Thoracic aorta (tissue), 2 donors: ENCODE measurements at regions not wholly inside any gene's neighbourhood (a gene's known extent, or its start where the extent isn't known, plus 50 kb on each side); places are given as distances from the start of the nearest gene placed in this dataset.

ENCODE experiments used
- ATAC-seq: fragments of 150-250 bp; one replicate; pipeline ENCODE4 v1.8.0; 2017; ENCODE audit warnings: low read depth; ENCODE audit not compliant: insufficient number of reproducible peaks, low FRiP score
- DNase-seq: peaks from one replicate; pipeline ENCODE4 v3.0.0-alpha.2; 2020; ENCODE audit warnings: low spot score
- H3K27ac ChIP-seq, 2 donors: fragments of 200-600 bp; sonication (generic); 1 replicate in 1 of 2; 2 replicates in 1 of 2; pipeline ENCODE4 v1.5.1; 2016; ENCODE audit warnings: mild to moderate bottlenecking in 2 of 2, moderate library complexity in 2 of 2
- H3K27me3 ChIP-seq: fragments of 200-600 bp; sonication (generic); replicated peaks from 2 replicates; pipeline ENCODE4 v1.6.0; 2016; ENCODE audit warnings: mild to moderate bottlenecking; ENCODE audit not compliant: insufficient read depth
- H3K36me3 ChIP-seq: fragments of 200-600 bp; sonication (generic); one replicate; pipeline ENCODE4 v1.5.1; 2016
- H3K4me1 ChIP-seq, 2 donors: fragments of 200-600 bp; sonication (generic); 1 replicate in 1 of 2; 2 replicates in 1 of 2; pipeline versions ENCODE4 v1.5.1 to v1.6.0; 2016; ENCODE audit warnings: low read depth in 2 of 2, mild to moderate bottlenecking in 1 of 2; ENCODE audit not compliant: control insufficient read depth in 1 of 2
- H3K4me3 ChIP-seq: fragments of 200-600 bp; sonication (generic); 2 replicates; pipeline ENCODE4 v1.5.1; 2016; ENCODE audit warnings: mild to moderate bottlenecking
- H3K9me3 ChIP-seq: fragments of 200-600 bp; sonication (generic); 2 replicates; pipeline ENCODE4 v1.5.1; 2016
- TF ChIP-seq, protein P1 (sequence below): fragments of 200-600 bp; sonication (generic); IDR thresholded peaks from one replicate; pipeline ENCODE4 v1.5.1; 2019; ENCODE audit warnings: antibody characterized with exemption

DNA sequence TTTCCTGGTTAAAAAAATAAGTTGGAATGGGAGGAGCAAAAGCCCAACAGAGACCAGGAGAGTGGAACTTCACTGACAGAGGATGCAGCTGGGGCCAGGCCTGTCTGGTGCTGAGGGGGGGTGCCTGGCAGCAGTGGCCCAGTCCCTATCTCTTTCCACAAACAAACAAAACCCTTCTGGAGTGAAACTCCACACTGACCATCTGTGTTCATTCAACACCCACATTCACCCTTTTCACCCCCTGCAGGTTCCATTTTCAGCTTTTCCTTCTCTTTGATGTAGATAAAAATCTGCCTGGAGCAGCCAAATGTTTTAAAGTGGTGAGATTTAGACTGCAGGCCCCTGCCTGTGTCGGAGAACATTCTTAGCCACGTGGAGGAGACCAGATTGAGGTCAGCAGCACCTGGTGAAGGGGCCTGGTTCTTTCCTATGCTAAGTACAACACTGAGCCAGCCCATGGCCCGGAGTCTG lies 161.4 kb upstream of the CDH11 start:
- TF ChIP-seq, protein P1, sequence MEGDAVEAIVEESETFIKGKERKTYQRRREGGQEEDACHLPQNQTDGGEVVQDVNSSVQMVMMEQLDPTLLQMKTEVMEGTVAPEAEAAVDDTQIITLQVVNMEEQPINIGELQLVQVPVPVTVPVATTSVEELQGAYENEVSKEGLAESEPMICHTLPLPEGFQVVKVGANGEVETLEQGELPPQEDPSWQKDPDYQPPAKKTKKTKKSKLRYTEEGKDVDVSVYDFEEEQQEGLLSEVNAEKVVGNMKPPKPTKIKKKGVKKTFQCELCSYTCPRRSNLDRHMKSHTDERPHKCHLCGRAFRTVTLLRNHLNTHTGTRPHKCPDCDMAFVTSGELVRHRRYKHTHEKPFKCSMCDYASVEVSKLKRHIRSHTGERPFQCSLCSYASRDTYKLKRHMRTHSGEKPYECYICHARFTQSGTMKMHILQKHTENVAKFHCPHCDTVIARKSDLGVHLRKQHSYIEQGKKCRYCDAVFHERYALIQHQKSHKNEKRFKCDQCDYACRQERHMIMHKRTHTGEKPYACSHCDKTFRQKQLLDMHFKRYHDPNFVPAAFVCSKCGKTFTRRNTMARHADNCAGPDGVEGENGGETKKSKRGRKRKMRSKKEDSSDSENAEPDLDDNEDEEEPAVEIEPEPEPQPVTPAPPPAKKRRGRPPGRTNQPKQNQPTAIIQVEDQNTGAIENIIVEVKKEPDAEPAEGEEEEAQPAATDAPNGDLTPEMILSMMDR, result no peak
- DNase-seq, result no peak
- H3K4me1 ChIP-seq, result peaks cover 0 to 11% of the 10 kb centered on the region in 2 donors
- no peaks in the 10 kb centered on the region for H3K36me3 ChIP-seq
- no peaks in the 10 kb centered on the region for H3K27me3 ChIP-seq
- H3K27ac ChIP-seq, result no peak overlapping the region
- ATAC-seq, result no peak
- H3K9me3 ChIP-seq, result no peaks in the 10 kb centered on the region
- H3K4me3 ChIP-seq, result no peak overlapping the region

DNA sequence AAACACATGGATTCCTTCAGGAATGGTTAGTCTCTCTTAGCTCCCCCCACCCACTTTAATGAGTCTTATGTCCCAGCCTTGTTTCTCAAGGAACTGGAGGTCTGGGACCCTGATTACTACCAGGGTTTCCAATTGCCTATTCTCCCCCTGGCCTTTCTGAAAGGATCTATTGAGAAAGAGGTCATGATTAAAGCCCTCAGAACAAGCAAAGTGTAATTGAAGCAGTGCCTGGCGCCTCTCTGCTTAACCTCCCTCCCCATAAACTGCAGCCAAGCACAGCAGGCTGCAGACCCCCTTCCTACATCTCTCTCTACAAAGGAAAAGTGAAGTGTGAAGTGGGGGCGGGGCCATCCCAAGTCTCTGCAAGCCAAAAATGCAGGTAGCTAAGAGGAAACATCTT lies 159.7 kb upstream of the CDH11 start:
- ATAC-seq, result no peak
- TF ChIP-seq, protein P1, result no peak
- Histone ChIP-seq H3K4me1 (peaks cover 0 to 11% of the 10 kb centered on the region in 2 donors), H3K36me3 (no peaks in the 10 kb centered on the region), H3K27ac (no peak overlapping the region), H3K4me3 (no peak overlapping the region), H3K9me3 (no peaks in the 10 kb centered on the region), H3K27me3 (no peaks in the 10 kb centered on the region)
- no peak for DNase-seq

DNA sequence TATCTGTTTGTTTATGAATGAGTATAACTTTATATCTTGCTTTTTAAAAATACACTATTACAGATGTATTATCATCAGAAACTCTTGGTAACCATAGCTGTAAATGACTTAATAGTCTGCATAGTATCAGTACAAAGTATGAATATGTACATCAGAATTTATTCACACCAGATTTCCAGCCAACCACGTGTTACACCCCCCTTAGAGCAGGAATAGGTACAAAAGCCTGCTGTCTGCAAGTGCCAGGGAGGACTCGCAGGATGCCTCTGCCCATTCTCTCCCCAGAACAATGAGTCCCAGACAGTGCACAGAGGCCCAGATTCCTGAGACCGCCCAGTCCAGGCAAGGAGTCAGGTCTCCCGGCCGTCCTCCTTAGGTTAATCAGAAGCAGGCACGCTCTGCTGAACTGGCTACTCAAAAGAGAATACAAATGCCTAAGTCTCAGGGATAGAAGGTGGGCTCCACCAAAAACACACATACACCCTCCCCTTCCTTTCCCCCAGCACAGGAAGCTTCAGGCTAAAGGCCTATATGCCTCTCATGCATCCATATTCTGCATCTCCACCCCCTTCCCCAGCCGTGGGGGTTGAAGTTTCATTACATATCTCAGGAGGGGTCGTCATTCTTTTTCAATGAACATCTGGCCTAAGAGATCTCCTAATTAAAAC lies 159.1 kb upstream of the CDH11 start:
- peaks cover 0 to 11% of the 10 kb centered on the region in 2 donors for H3K4me1 ChIP-seq
- ATAC-seq, result no peak
- H3K27ac ChIP-seq, result no peak overlapping the region
- TF ChIP-seq, protein P1, result no peak
- H3K4me3 ChIP-seq, result no peak overlapping the region
- no peaks in the 10 kb centered on the region for H3K36me3 ChIP-seq
- no peak for DNase-seq
- no peaks in the 10 kb centered on the region for H3K27me3 ChIP-seq
- no peaks in the 10 kb centered on the region for H3K9me3 ChIP-seq

DNA sequence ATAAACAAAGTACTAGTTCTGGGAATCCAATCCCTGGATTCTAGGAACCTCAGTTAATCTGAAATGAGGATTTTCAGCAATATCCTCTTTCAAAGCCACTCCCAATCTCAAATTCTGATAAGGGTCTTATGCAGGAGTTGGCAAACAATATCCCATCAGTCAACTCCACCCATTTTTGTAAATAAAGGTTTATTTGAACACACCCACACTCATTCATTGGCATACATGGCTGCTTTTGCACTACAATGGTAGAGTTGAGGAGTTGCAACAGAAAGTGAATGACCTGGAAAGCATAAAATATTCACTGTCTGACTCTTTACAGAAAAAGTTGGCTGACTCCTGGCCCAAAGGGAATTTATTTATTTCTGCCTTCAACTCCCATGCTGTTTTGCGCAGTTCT lies 157.7 kb upstream of the CDH11 start:
- Histone ChIP-seq H3K4me1 (no peaks in the 10 kb centered on the region), H3K27ac (no peak overlapping the region), H3K4me3 (no peak overlapping the region), H3K9me3 (no peaks in the 10 kb centered on the region), H3K27me3 (no peaks in the 10 kb centered on the region), H3K36me3 (no peaks in the 10 kb centered on the region)
- DNase-seq, result no peak
- TF ChIP-seq, protein P1, result no peak
- ATAC-seq, result no peak

DNA sequence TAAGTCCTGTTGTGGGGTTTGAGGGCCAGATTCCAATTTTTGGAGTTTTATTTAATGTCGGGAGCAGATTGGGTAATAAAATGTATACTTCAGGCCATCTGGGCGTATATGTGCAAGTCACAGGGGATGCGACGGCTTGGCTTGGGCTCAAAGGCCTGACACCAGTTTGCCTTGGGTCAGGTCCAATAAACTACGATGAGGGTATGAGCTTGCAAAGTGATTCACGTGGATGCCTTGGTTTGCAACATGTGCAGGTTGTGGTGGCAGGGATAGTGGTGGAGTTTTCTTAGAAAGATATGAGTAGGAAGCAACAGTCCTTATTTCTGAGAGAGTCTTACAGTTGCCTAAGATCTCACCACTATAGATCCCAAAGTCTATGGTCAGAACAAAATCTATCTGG lies 157.0 kb upstream of the CDH11 start:
- Histone ChIP-seq H3K4me1 (no peaks in the 10 kb centered on the region), H3K27ac (no peak overlapping the region), H3K36me3 (no peaks in the 10 kb centered on the region), H3K27me3 (no peaks in the 10 kb centered on the region), H3K4me3 (no peak overlapping the region), H3K9me3 (no peaks in the 10 kb centered on the region)
- DNase-seq (no peak), ATAC-seq (no peak)
- TF ChIP-seq, protein P1, result no peak
